WTC11 (cell line): ENCODE measurements at regions not wholly inside any gene's neighbourhood (a gene's known extent, or its start where the extent isn't known, plus 50 kb on each side); places are given as distances from the start of the nearest gene placed in this dataset.

Source experiments
- ATAC-seq: fragments of 200-7000 bp; cut with Tn5 transposase; 2 replicates; pipeline ENCODE4 v1.10.0; 2021; ENCODE audit warnings: mild to moderate bottlenecking, moderate library complexity
- CTCF ChIA-PET: fragments of 300-600 bp; sonication (Branson Sonifier 250); formaldehyde crosslinking; loops from one replicate; lab custom pipeline; 2021; ENCODE audit warnings: antibody characterized with exemption; lab: Charles Lee
- POLR2A ChIA-PET: fragments of 350-600 bp; sonication (Branson Sonifier 250); formaldehyde crosslinking; loops from one replicate; lab custom pipeline; 2021; ENCODE audit warnings: antibody characterized with exemption; lab: Charles Lee
- DNase-seq: peaks from one replicate; pipeline ENCODE4 v3.0.0; 2021; ENCODE audit warnings: low spot score
- H3K27ac Mint-ChIP-seq: 2 replicates; pipeline ENCODE4 v1.8.0; 2021; ENCODE audit warnings: mixed read lengths
- H3K27me3 Mint-ChIP-seq: 2 replicates; pipeline ENCODE4 v1.8.0; 2021; ENCODE audit warnings: low read depth, mild to moderate bottlenecking, moderate library complexity, mixed read lengths
- H3K36me3 Mint-ChIP-seq: 2 replicates; pipeline ENCODE4 v1.8.0; 2021; ENCODE audit warnings: mixed read lengths
- H3K4me1 Mint-ChIP-seq: 2 replicates; pipeline ENCODE4 v1.8.0; 2022; ENCODE audit warnings: mixed read lengths
- H3K4me3 Mint-ChIP-seq: 2 replicates; pipeline ENCODE4 v1.8.0; 2021; ENCODE audit warnings: mild to moderate bottlenecking, moderate library complexity, mixed read lengths
- H3K9me3 Mint-ChIP-seq: 2 replicates; pipeline ENCODE4 v1.8.0; 2021; ENCODE audit warnings: mixed read lengths
- AR ChIP-seq: fragments of 250-450 bp; sonication (Bioruptor Pico); IDR thresholded peaks from 2 replicates; pipeline ENCODE4 v1.9.0; 2021; ENCODE audit warnings: mild to moderate bottlenecking
- ATF2 ChIP-seq: sonication (generic); formaldehyde crosslinking; IDR thresholded peaks from 2 replicates; pipeline ENCODE4 v1.8.1; 2022; ENCODE audit warnings: low read depth, missing genetic modification reagents, borderline replicate concordance
- E2F5 ChIP-seq: sonication (generic); formaldehyde crosslinking; IDR thresholded peaks from 2 replicates; pipeline ENCODE4 v1.8.1; 2022; ENCODE audit warnings: mild to moderate bottlenecking, moderate library complexity, missing genetic modification reagents
- ETV6 ChIP-seq: sonication (generic); formaldehyde crosslinking; IDR thresholded peaks from 2 replicates; pipeline ENCODE4 v1.8.1; 2022; ENCODE audit warnings: mild to moderate bottlenecking, missing genetic modification reagents
- JAZF1 ChIP-seq: fragments of 250-450 bp; sonication (Bioruptor Pico); IDR thresholded peaks from 2 replicates; pipeline ENCODE4 v1.9.0; 2021; ENCODE audit warnings: moderate library complexity, mild to moderate bottlenecking, inconsistent platforms
- KAT7 ChIP-seq: sonication (generic); formaldehyde crosslinking; IDR thresholded peaks from 2 replicates; pipeline ENCODE4 v1.8.1; 2023; ENCODE audit warnings: missing genetic modification reagents, mild to moderate bottlenecking, borderline replicate concordance
- OVOL2 ChIP-seq: fragments of 250-450 bp; sonication (Bioruptor Pico); IDR thresholded peaks from 2 replicates; pipeline ENCODE4 v1.9.0; 2021; ENCODE audit warnings: mild to moderate bottlenecking, borderline replicate concordance
- PRDM15 ChIP-seq: sonication (generic); formaldehyde crosslinking; IDR thresholded peaks from 2 replicates; pipeline ENCODE4 v1.8.0; 2022; ENCODE audit warnings: missing genetic modification reagents
- RELA ChIP-seq: sonication (generic); formaldehyde crosslinking; IDR thresholded peaks from 2 replicates; pipeline ENCODE4 v1.8.1; 2022; ENCODE audit warnings: missing genetic modification reagents, mild to moderate bottlenecking, borderline replicate concordance
- RORB ChIP-seq: fragments of 250-450 bp; sonication (Bioruptor Pico); IDR thresholded peaks from 2 replicates; pipeline ENCODE4 v1.9.0; 2021; ENCODE audit warnings: mild to moderate bottlenecking
- SOX15 ChIP-seq: fragments of 250-450 bp; sonication (Bioruptor Pico); IDR thresholded peaks from 2 replicates; pipeline ENCODE4 v1.9.0; 2021; ENCODE audit warnings: mild to moderate bottlenecking
- TEAD4 ChIP-seq: sonication (generic); formaldehyde crosslinking; IDR thresholded peaks from 2 replicates; pipeline ENCODE4 v1.8.0; 2022; ENCODE audit warnings: mild to moderate bottlenecking, missing genetic modification reagents
- TP53 ChIP-seq: sonication (generic); formaldehyde crosslinking; IDR thresholded peaks from 2 replicates; pipeline ENCODE4 v1.8.1; 2023; ENCODE audit warnings: mild to moderate bottlenecking, missing genetic modification reagents
- ZBTB21 ChIP-seq: sonication (generic); formaldehyde crosslinking; IDR thresholded peaks from 2 replicates; pipeline ENCODE4 v1.8.1; 2023; ENCODE audit warnings: mild to moderate bottlenecking, missing genetic modification reagents, borderline replicate concordance
- ZNF219 ChIP-seq: sonication (generic); formaldehyde crosslinking; IDR thresholded peaks from 2 replicates; pipeline ENCODE4 v1.8.0; 2023; ENCODE audit warnings: missing genetic modification reagents, mild to moderate bottlenecking, borderline replicate concordance
- ZNF263 ChIP-seq: sonication (generic); formaldehyde crosslinking; IDR thresholded peaks from 2 replicates; pipeline ENCODE4 v1.8.1; 2022; ENCODE audit warnings: low read depth, mild to moderate bottlenecking, moderate library complexity, missing genetic modification reagents
- ZNF416 ChIP-seq: fragments of 250-450 bp; sonication (Bioruptor Pico); IDR thresholded peaks from 2 replicates; pipeline ENCODE4 v1.9.0; 2021; ENCODE audit warnings: mild to moderate bottlenecking, inconsistent platforms
- ZNF671 ChIP-seq: fragments of 250-450 bp; sonication (Bioruptor Pico); IDR thresholded peaks from 2 replicates; pipeline ENCODE4 v1.8.0; 2021; ENCODE audit warnings: mild to moderate bottlenecking
- TF ChIP-seq, protein P1 (sequence below): sonication (generic); formaldehyde crosslinking; IDR thresholded peaks from 2 replicates; pipeline ENCODE4 v1.8.0; 2023; ENCODE audit warnings: missing genetic modification reagents, mild to moderate bottlenecking, borderline replicate concordance
- TF ChIP-seq, protein P2 (sequence below): sonication (generic); formaldehyde crosslinking; IDR thresholded peaks from 2 replicates; pipeline ENCODE4 v1.8.1; 2022; ENCODE audit warnings: missing genetic modification reagents, borderline replicate concordance

- peaks cover 26% of the 10 kb centered on the region for H3K4me1 Mint-ChIP-seq
- ATAC-seq (no peak), DNase-seq (no peak)
- H3K36me3 Mint-ChIP-seq = no peaks in the 10 kb centered on the region
- no peaks in the 10 kb centered on the region for H3K9me3 Mint-ChIP-seq
- no peak overlapping the region for H3K27ac Mint-ChIP-seq
- H3K4me3 Mint-ChIP-seq = no peak overlapping the region
- CTCF ChIA-PET = no interaction called here
- H3K27me3 Mint-ChIP-seq = no peaks in the 10 kb centered on the region; the same call in 1 of the 2 replicates
- no peak for TF ChIP-seq ZNF219 (CRISPR knock-in tag)
- TF ChIP-seq ETV6 = no peak
- POLR2A ChIA-PET = no interaction called here
These were observed 173.0 kb downstream of the BCL11A start for GRCh38 chr2:60380411-60380810.

DNA sequence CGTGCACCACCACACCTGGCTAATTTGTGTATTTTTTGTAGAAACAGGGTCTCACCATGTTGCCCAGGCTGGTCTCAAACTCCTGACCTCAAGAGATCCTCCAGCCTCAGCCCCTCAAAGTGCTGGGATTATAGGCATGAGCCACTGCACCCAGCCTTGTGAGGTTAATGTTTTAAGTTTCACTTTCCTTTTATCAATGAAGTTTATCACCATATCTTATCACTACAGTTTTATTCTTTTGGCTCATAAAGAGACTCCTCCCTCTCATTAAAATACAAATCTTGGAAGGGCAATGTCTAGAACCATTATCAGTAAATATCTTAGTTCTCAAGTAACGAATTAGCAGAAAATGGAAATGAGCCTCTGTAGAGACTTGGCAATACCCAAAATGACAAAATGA, 173.8 kb downstream of the BCL11A start:
- Mint-ChIP-seq H3K4me3 (no peak overlapping the region), H3K36me3 (no peaks in the 10 kb centered on the region), H3K27ac (no peak overlapping the region), H3K9me3 (no peaks in the 10 kb centered on the region), H3K4me1 (peaks cover 33% of the 10 kb centered on the region), H3K27me3 (no peaks in the 10 kb centered on the region; the same call in 1 of the 2 replicates)
- POLR2A ChIA-PET = interaction anchor here (0.5 kb wide), 1 partner anchor 30 kb away, joined by 3 read pairs; no protein-coding TSS in a partner anchor
- CTCF ChIA-PET = no interaction called here
- ATAC-seq (no peak), DNase-seq (no peak)
- TF ChIP-seq ZNF671 (CRISPR knock-in tag) = no peak
- no peak for TF ChIP-seq PRDM15
- no peak for TF ChIP-seq TEAD4
- TF ChIP-seq TP53 = no peak
- no peak for TF ChIP-seq ZNF416
- no peak for TF ChIP-seq SOX15 (CRISPR knock-in tag)
- no peak for TF ChIP-seq AR (CRISPR knock-in tag)
- TF ChIP-seq JAZF1 = no peak
- no peak for TF ChIP-seq ZBTB21 (CRISPR knock-in tag)
- no peak for TF ChIP-seq RELA (CRISPR knock-in tag)
- TF ChIP-seq OVOL2 (CRISPR knock-in tag) = no peak
- TF ChIP-seq, protein P1, sequence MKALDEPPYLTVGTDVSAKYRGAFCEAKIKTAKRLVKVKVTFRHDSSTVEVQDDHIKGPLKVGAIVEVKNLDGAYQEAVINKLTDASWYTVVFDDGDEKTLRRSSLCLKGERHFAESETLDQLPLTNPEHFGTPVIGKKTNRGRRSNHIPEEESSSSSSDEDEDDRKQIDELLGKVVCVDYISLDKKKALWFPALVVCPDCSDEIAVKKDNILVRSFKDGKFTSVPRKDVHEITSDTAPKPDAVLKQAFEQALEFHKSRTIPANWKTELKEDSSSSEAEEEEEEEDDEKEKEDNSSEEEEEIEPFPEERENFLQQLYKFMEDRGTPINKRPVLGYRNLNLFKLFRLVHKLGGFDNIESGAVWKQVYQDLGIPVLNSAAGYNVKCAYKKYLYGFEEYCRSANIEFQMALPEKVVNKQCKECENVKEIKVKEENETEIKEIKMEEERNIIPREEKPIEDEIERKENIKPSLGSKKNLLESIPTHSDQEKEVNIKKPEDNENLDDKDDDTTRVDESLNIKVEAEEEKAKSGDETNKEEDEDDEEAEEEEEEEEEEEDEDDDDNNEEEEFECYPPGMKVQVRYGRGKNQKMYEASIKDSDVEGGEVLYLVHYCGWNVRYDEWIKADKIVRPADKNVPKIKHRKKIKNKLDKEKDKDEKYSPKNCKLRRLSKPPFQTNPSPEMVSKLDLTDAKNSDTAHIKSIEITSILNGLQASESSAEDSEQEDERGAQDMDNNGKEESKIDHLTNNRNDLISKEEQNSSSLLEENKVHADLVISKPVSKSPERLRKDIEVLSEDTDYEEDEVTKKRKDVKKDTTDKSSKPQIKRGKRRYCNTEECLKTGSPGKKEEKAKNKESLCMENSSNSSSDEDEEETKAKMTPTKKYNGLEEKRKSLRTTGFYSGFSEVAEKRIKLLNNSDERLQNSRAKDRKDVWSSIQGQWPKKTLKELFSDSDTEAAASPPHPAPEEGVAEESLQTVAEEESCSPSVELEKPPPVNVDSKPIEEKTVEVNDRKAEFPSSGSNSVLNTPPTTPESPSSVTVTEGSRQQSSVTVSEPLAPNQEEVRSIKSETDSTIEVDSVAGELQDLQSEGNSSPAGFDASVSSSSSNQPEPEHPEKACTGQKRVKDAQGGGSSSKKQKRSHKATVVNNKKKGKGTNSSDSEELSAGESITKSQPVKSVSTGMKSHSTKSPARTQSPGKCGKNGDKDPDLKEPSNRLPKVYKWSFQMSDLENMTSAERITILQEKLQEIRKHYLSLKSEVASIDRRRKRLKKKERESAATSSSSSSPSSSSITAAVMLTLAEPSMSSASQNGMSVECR = no peak
- no peak for TF ChIP-seq KAT7 (CRISPR knock-in tag)
- no peak for TF ChIP-seq E2F5 (CRISPR knock-in tag)
- no peak for TF ChIP-seq RORB (CRISPR knock-in tag)
- TF ChIP-seq, protein P2, sequence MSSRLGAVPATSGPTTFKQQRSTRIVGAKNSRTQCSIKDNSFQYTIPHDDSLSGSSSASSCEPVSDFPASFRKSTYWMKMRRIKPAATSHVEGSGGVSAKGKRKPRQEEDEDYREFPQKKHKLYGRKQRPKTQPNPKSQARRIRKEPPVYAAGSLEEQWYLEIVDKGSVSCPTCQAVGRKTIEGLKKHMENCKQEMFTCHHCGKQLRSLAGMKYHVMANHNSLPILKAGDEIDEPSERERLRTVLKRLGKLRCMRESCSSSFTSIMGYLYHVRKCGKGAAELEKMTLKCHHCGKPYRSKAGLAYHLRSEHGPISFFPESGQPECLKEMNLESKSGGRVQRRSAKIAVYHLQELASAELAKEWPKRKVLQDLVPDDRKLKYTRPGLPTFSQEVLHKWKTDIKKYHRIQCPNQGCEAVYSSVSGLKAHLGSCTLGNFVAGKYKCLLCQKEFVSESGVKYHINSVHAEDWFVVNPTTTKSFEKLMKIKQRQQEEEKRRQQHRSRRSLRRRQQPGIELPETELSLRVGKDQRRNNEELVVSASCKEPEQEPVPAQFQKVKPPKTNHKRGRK = no peak
- TF ChIP-seq ZNF263 (CRISPR knock-in tag) = no peak
- no peak for TF ChIP-seq ATF2 (CRISPR knock-in tag)
